RWPE1 (cell line): ENCODE measurements at regions not wholly inside any gene's neighbourhood (a gene's known extent, or its start where the extent isn't known, plus 50 kb on each side); places are given as distances from the start of the nearest gene placed in this dataset.

ENCODE experiments used
- CTCF ChIA-PET: fragments of 350-600 bp; sonication (Branson Sonifier 250); formaldehyde crosslinking; extraction: SDS; loops from one replicate; lab custom pipeline; 2021; lab: Yijun Ruan, JAX
- POLR2A ChIA-PET: fragments of 400-600 bp; formaldehyde crosslinking; extraction: SDS; loops from one replicate; lab custom pipeline; 2020; ENCODE audit warnings: antibody characterized with exemption; ENCODE audit not compliant: low non-redundant PET; lab: Yijun Ruan, JAX
- DNase-seq: peaks from one replicate; pipeline ENCODE4 v3.0.0; 2012; ENCODE audit warnings: low spot score
- H3K27ac ChIP-seq: fragments of 450-650 bp; 2 replicates; pipeline ENCODE4 v1.5.1; 2017
- TF ChIP-seq, protein P1 (sequence below): fragments of 450-650 bp; conservative IDR thresholded peaks from 2 replicates; pipeline ENCODE4 v1.5.1; 2017; ENCODE audit warnings: low read depth, mild to moderate bottlenecking

DNA sequence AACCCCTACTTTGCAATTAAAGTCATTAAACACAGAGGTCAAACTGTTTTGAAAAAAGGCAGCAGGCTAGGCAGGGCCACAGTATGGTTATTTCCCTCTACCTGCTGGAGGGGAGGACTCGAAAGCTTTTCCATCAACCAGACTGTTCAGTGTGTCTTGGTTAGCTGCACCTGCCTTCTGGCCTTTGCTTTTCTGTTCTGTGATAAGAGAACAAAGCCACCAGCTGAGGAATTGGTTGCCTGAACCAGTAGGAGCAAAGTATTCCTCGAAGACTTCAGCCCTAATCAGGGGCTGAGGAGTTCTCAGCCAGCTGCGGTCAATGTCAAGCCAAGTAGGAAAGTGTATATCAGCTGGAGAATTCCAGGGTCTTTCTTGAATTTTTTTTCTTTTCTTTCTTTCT lies 132.5 kb downstream of the SOX2 start:
- POLR2A ChIA-PET: no interaction called here
- DNase-seq: no peak
- CTCF ChIA-PET: interaction anchor here (0.6 kb wide), 2 partner anchors 26 to 50 kb away, joined by 3 to 6 read pairs; no protein-coding TSS in a partner anchor

DNA sequence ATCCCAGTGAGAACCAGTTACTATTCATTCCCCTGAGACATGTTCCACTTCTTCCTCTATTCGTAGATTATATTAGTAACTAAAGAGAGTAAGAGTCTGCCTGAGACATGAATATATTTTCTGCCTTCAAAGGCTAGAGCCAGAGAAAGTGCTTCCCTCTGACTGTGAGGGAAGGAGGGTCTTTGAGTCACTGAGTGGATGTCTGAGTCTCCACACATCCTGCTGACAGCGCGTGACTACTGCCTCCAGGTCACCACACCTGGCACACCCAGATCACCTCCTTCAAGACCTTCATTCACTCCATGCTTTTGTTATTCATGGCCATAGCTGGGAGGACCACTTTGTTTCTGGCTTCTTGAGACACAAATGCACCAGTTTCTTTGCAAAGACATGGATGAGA lies 135.6 kb downstream of the SOX2 start:
- TF ChIP-seq, protein P1, sequence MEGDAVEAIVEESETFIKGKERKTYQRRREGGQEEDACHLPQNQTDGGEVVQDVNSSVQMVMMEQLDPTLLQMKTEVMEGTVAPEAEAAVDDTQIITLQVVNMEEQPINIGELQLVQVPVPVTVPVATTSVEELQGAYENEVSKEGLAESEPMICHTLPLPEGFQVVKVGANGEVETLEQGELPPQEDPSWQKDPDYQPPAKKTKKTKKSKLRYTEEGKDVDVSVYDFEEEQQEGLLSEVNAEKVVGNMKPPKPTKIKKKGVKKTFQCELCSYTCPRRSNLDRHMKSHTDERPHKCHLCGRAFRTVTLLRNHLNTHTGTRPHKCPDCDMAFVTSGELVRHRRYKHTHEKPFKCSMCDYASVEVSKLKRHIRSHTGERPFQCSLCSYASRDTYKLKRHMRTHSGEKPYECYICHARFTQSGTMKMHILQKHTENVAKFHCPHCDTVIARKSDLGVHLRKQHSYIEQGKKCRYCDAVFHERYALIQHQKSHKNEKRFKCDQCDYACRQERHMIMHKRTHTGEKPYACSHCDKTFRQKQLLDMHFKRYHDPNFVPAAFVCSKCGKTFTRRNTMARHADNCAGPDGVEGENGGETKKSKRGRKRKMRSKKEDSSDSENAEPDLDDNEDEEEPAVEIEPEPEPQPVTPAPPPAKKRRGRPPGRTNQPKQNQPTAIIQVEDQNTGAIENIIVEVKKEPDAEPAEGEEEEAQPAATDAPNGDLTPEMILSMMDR: no peak
- ChIA-PET POLR2A (no interaction called here), CTCF (interaction anchor here (0.6 to 0.7 kb wide), 2 partner anchors 10 to 357 kb away, joined by 3 to 6 read pairs; no protein-coding TSS in a partner anchor)
- no peak overlapping the region for H3K27ac ChIP-seq
- DNase-seq: no peak

More for the DNA sequence above, 132.5 kb downstream of the SOX2 start:
- no peak overlapping the region for H3K27ac ChIP-seq
- TF ChIP-seq, protein P1: no peak

DNA sequence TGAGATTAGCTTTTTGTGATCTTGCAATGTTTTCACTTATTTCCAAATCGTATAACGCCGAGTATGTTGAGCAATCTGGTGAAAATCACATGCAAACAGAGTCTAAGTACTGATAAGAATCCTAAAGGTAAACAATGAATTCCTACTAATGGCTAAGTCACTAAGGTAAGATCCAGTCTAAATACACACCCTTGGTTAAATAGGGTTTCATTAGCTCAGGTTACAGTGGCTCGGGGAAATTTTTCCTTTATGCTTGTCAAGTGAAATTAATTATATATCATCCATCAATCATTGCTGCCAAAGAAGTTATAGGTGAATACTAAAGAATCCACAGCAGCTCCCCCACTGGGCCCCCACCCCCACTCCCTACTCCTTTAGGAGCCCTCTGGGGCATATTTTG lies 139.3 kb downstream of the SOX2 start:
- H3K27ac ChIP-seq: no peak overlapping the region
- ChIA-PET POLR2A (no interaction called here), CTCF (no interaction called here)
- DNase-seq: peak; percentile 5
- TF ChIP-seq, protein P1: no peak

DNA sequence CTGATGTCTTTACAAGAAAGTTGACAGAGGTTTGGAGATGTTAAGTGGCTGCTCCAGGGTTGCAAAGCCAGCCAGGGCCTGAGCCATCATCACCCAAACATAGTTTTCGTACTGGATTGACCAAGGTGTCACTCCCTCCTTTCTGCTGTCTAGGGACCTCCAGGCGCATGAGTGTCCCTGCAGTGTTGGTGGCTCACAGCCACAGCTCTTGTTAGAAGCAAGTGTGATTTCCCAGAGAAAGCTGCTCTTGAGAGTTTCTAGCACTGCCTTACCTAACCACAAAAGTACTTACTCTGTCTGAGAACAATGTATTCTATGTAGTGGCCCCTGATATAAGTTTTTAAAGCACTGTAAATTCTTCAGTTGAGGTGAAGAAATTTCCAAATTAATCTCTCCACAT lies 144.1 kb downstream of the SOX2 start:
- no peak overlapping the region for H3K27ac ChIP-seq
- ChIA-PET CTCF (interaction anchor here (0.5 kb wide), 1 partner anchor 23 kb away, joined by 4 read pairs; no protein-coding TSS in a partner anchor), POLR2A (no interaction called here)
- TF ChIP-seq, protein P1: no peak
- DNase-seq: no peak

DNA sequence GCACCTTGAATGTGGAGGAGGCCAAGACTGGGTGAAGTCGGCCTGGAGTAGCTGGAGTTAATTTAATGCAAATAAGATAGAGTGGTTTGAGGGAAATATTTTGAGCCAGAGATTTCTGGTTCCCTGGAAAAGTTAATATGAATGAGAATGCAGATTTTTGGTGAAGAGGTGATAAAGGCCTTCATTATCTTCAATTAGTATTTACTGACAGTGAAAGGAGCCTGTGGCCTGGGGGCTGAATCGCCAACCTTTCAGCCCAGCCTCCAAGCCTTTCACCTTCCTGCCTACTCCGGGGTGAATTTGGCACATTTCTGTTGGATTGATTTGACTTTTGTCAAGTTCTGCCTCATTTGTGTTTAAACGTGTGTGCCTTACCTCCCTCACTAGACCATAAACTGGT lies 147.8 kb downstream of the SOX2 start:
- TF ChIP-seq, protein P1: no peak
- DNase-seq: no peak
- H3K27ac ChIP-seq: no peak overlapping the region
- POLR2A ChIA-PET: no interaction called here
- CTCF ChIA-PET: interaction anchor here (0.5 kb wide), 1 partner anchor 132 kb away, joined by 3 read pairs; no protein-coding TSS in a partner anchor

DNA sequence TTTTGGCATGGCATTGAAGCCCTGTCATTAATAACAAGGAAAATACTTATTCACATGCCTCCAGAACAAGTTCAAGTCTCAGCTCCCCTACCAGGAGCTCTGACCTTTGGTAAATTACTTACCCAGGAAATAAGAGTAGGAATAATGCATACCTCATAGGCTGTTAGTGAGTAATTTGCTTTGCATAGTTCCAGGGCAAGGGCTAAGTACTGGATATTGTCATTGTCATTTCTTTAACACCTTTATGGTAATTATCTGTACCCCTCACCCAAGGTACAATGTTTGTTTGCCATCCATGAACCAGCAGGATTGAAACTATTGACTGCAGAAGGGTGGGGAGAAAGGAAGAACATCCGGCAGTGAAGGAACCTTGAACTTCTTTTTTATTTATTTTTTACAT lies 148.5 kb downstream of the SOX2 start:
- H3K27ac ChIP-seq: no peak overlapping the region
- no peak for DNase-seq
- POLR2A ChIA-PET: no interaction called here
- TF ChIP-seq, protein P1: no peak
- CTCF ChIA-PET: interaction anchor here (0.5 kb wide), 1 partner anchor 133 kb away, joined by 3 read pairs; no protein-coding TSS in a partner anchor
